HPDE6-E6E7 (cell line): ENCODE measurements at regions not wholly inside any gene's neighbourhood (a gene's known extent, or its start where the extent isn't known, plus 50 kb on each side); places are given as distances from the start of the nearest gene placed in this dataset.
"Not testable (repeated sequence)": the region's sequence is repeated elsewhere in the genome, so short reads cannot be mapped to it uniquely, and the experiment has no call there.

ENCODE experiments used
- DNase-seq: peaks from one replicate; pipeline ENCODE4 v3.0.0; 2011; ENCODE audit warnings: missing footprints; ENCODE audit errors: extremely low spot score

GRCh38 chr6:103356531-103356930 is 1503.2 kb downstream of the HACE1 start:
- no peak for DNase-seq

- no peak for DNase-seq
Measured at GRCh38 chr6:103344554-103345163, 1515.1 kb downstream of the HACE1 start.

- DNase-seq, result no peak
Measured at GRCh38 chr6:103335412-103335811, 1524.3 kb downstream of the HACE1 start.

- no peak for DNase-seq
Measured at GRCh38 chr6:103326760-103327757, 1532.7 kb downstream of the HACE1 start.

GRCh38 chr6:103313432-103313831 is 1546.3 kb downstream of the HACE1 start:
- no peak for DNase-seq

GRCh38 chr6:103294376-103294775 is 1565.3 kb downstream of the HACE1 start:
- not testable (repeated sequence) for DNase-seq

- no peak for DNase-seq
Measured at GRCh38 chr6:103284835-103285234, 1574.9 kb downstream of the HACE1 start.

GRCh38 chr6:103280417-103280816 is 1579.3 kb downstream of the HACE1 start:
- no peak for DNase-seq

GRCh38 chr6:103277936-103278335 is 1581.8 kb downstream of the HACE1 start:
- DNase-seq, result no peak

GRCh38 chr6:103273048-103273447 is 1586.7 kb downstream of the HACE1 start:
- DNase-seq, result peak; percentile 8

GRCh38 chr6:103269581-103269980 is 1590.1 kb downstream of the HACE1 start:
- DNase-seq, result no peak

- DNase-seq, result no peak
Measured at GRCh38 chr6:103268335-103268734, 1591.4 kb downstream of the HACE1 start.

- no peak for DNase-seq
Measured at GRCh38 chr6:103264020-103264419, 1595.7 kb downstream of the HACE1 start.

- no peak for DNase-seq
Measured at GRCh38 chr6:103255132-103255531, 1604.6 kb downstream of the HACE1 start.

- DNase-seq, result peak; percentile 2
Measured at GRCh38 chr6:103236923-103237322, 1622.8 kb downstream of the HACE1 start.

GRCh38 chr6:103231181-103231580 is 1628.5 kb downstream of the HACE1 start:
- DNase-seq, result no peak

GRCh38 chr6:103215847-103216246 is 1643.9 kb downstream of the HACE1 start:
- DNase-seq, result no peak

- no peak for DNase-seq
Measured at GRCh38 chr6:103210686-103211085, 1649.0 kb downstream of the HACE1 start.

- DNase-seq, result no peak
Measured at GRCh38 chr6:103198386-103198785, 1661.3 kb downstream of the HACE1 start.

- DNase-seq, result no peak
Measured at GRCh38 chr6:103193413-103193812, 1666.3 kb downstream of the HACE1 start.

GRCh38 chr6:103191391-103192093 is 1668.2 kb downstream of the HACE1 start:
- DNase-seq, result no peak

GRCh38 chr6:103184776-103185175 is 1674.9 kb downstream of the HACE1 start:
- DNase-seq, result no peak
